GOT3 (cell line): ENCODE measurements at regions not wholly inside any gene's neighbourhood (a gene's known extent, or its start where the extent isn't known, plus 50 kb on each side); places are given as distances from the start of the nearest gene placed in this dataset.
"Not testable (repeated sequence)": the region's sequence is repeated elsewhere in the genome, so short reads cannot be mapped to it uniquely, and the experiment has no call there.

Experiments
- DNase-seq: peaks from one replicate; lab custom pipeline; 2025; ENCODE audit warnings: mixed read lengths; lab: John Stamatoyannopoulos, UW

GRCh38 chr1:114269539-114269938 lies 115.9 kb upstream of the SYT6 start:
- DNase-seq, result no peak

DNA sequence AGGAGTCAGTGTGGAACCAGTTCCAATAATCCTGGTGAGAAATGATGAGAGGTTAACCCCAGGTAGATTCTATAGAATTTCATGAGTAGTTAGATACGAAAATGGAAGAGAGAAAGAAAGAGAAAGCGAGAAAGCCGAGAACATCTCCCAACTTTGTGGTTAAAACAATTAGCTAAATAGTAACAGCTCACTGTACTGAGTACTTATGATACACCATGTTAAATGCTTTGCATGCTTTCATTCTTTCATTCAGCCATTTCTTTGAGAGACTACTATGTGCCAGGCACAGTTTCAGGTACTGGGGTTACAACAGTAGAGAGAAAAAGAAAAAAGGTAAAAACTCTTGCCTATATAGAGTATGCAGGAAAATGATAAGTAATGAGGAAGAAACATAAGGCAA lies 109.7 kb upstream of the SYT6 start:
- no peak for DNase-seq

GRCh38 chr1:114262337-114262736 lies 108.7 kb upstream of the SYT6 start:
- DNase-seq, result no peak

GRCh38 chr1:114260805-114261484 lies 107.3 kb upstream of the SYT6 start:
- DNase-seq, result no peak

GRCh38 chr1:114259511-114260160 lies 106.0 kb upstream of the SYT6 start:
- no peak for DNase-seq

DNA sequence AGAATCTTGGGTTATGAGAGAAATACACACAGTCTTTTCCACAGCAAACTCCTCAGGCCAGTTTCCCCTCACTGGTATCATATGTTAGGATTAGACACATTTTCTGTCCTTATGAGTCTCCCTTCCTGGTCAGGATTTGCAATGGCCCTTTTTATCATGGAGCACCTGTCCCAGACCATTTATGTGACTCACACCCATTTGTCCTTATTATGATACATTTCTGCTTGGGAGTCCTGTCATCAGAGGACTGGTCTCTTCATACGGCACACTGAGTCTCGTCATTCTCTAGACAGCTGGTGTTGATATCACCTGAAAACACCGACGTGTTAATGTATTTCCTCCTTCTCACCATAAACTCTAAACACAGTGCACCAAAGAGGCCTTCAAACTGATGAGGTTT lies 105.0 kb upstream of the SYT6 start:
- no peak for DNase-seq

DNA sequence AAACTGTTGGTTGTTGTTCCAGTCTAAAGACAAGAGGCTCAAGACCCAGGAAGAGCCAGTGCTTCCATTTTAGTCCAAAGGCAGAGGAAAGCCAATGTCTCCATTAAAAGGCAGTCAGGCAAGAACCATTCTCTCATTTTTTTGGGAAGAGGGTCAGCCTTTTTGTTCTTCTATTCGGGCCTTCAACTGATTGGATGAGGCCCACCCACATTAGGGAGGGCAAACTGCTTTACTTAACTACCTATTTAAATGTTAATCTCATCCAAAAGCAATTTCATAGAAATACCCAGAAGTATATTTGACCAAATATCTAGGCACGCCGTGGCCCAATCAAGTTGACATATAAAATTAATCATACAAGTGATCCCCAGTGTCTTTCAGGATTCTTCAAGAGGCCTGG lies 104.4 kb upstream of the SYT6 start:
- DNase-seq, result no peak

GRCh38 chr1:114257554-114257953 lies 103.9 kb upstream of the SYT6 start:
- no peak for DNase-seq

DNA sequence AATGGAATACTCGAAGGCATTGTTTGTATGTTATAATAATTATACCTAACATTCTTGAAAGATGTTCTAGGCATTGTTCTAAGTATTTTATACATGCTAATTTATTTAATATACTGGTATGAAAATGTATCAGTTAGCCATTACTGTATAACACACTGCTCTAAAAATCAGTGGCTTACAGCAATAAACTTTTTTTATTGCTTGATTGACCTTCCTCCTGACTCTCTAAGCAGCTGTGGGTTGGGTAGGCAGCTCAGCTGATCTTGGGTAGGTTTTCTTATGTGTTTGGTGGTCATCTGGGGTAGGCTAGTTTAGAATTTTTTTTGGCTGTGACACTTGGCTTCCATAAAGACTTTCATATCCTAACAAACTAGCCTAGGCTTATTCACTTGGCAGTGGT lies 100.2 kb upstream of the SYT6 start:
- DNase-seq, result no peak

DNA sequence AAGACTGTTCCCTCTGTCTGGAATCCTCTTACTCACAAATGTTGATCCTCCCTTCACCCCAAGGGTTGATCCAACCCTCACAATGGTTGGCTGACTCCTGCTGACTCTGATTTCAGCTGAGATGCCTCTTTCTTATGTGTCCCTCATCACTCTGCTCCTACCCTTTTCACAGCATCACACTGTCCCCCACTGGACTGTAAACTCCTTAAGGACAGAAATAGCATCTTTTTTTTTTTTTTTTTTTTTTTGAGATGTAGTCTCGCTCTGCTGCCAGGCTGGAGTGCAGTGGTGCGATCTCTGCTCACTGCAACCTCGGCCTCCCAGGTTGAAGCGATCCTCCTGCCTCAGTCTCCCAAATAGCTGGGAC lies 97.9 kb upstream of the SYT6 start:
- no peak for DNase-seq

GRCh38 chr1:114250683-114251572 lies 97.3 kb upstream of the SYT6 start:
- DNase-seq, result no peak

DNA sequence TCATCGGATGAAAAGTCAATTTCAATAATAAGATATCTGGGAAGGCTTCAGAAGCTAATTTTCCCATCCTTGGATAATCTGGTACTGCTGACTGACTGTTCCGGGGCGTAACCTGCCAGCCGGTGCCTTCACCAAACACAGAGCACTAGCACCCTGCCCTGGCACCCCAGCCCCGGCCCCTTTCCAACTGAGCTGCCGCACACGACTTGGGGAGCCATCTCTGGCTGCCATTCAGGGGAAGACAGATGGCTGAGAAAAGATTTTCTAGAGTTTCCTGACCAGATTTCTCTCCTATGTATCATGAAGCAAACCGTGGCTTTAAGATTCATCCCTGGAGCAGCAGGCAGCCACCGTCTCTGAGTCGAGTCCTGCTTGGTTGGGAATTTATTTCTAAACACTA lies 96.0 kb upstream of the SYT6 start:
- no peak for DNase-seq

DNA sequence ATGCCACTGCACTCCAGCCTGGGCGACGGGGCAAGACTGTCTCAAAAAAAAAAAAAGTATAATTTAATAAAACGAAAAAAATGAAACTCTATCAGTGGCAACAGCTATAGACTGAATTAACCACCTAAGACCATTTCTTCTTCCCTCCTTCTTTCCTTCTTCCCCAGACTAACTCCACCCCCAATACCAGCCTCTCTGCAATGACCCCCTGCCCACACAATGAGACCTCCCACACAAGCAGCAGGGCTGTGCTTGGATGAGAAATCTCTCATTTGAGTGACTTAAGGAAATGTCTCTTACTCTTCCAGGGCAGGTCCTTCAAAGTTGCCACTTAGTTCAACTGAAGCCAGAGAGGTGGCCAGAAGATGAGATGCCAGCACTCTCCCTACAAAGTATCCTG lies 94.5 kb upstream of the SYT6 start:
- DNase-seq, result no peak

GRCh38 chr1:114242531-114243210 lies 89.0 kb upstream of the SYT6 start:
- DNase-seq, result not testable (repeated sequence)

DNA sequence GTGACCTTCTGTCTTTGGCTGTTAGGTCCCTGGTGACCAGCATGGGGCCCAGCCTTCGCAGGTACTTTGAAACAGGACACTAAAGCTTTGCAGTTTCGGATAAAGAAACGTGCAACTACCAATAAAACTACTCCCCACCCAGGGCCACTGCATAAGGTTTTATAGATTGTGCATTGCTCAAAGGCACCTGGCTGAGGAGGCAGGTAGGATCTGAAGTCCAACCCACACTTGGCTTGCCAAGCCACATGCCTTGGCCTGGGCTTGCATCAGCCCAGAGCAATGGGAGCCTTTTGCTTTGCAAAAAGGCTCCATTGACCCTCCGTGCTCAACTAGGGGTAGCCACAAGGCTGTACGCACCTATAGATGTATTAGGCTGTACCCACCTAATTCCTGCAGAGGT lies 84.4 kb upstream of the SYT6 start:
- DNase-seq, result no peak

GRCh38 chr1:114236517-114236916 lies 82.8 kb upstream of the SYT6 start:
- DNase-seq, result no peak

- no peak for DNase-seq
Measured at GRCh38 chr1:114235960-114236359, 82.3 kb upstream of the SYT6 start.

DNA sequence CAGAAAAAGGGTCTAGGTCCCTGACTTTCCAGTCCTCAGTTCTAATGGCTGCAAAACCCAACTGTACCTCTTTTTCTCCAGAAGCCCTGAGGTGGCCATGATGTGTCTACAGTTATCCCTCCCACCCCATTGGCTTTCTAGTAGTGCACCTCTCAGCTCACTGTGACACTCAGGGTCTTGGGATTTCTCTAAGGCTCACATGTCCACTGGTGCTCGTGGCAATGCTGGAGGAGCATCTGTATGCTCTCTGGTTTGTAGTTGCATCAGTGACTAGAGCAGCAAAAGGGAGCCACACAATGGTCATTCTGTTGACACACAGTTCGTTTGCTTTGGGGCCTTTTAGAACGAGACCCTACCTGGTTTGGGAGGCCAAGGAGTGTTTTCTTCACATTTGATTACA lies 81.6 kb upstream of the SYT6 start:
- DNase-seq, result no peak

DNA sequence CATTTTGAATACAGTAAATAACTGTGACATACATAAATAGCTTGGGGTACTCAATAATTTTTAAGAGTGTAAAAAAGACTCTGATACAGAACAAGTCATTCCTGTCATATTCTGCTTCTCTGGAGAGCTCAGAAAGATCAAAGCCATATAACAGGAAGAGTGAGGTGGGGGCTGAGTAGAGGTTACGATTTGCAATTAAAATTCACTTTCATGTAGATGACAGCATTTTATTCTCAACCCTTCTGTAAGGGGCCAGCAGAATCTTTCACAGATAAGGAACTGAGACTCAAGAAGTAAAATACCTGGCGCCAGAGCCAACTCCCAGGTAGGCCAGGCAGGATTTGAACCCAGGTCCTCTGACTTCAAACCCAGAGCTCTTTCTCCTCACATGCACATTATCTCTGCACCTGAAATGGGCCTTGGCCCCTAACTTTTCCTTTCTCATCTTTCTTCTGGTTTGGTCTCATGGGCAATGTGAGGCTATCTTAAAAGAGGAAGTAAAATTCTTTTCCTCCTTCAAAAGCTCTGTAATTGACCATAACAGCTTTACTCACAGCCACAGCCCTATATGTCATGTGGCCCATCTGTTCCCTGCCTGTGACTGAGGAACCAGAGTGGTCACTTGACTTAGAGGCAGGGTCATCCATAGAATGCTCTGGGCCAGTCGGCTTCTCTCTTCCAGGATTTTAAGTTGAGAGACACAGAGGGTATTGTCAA lies 80.9 kb upstream of the SYT6 start:
- DNase-seq, result no peak

GRCh38 chr1:114232691-114233090 lies 79.0 kb upstream of the SYT6 start:
- no peak for DNase-seq

GRCh38 chr1:114231301-114231700 lies 77.6 kb upstream of the SYT6 start:
- no peak for DNase-seq

DNA sequence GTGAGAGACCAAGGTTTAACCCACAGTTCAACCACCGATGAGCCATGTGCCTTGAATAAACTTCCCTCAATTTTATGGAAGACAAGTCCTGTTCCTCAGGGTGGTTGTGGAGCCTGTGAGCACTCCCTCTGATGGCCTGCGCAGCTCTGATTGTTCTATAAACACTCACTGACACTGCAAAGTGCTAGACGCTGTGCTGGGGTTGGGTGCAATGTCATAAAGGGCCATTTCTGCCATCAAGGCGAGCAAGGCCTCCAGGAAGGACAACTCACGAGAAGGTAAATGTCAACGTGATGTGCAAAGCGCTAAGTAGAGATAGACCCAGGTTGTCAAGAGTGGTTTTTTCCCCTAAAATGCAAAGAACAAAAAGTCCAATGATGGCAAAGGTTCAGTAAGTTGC lies 75.7 kb upstream of the SYT6 start:
- DNase-seq, result no peak
